ENCODE measurements at regions not wholly inside any gene's neighbourhood (a gene's known extent, or its start where the extent isn't known, plus 50 kb on each side); places are given as distances from the start of the nearest gene placed in this dataset.

DNA sequence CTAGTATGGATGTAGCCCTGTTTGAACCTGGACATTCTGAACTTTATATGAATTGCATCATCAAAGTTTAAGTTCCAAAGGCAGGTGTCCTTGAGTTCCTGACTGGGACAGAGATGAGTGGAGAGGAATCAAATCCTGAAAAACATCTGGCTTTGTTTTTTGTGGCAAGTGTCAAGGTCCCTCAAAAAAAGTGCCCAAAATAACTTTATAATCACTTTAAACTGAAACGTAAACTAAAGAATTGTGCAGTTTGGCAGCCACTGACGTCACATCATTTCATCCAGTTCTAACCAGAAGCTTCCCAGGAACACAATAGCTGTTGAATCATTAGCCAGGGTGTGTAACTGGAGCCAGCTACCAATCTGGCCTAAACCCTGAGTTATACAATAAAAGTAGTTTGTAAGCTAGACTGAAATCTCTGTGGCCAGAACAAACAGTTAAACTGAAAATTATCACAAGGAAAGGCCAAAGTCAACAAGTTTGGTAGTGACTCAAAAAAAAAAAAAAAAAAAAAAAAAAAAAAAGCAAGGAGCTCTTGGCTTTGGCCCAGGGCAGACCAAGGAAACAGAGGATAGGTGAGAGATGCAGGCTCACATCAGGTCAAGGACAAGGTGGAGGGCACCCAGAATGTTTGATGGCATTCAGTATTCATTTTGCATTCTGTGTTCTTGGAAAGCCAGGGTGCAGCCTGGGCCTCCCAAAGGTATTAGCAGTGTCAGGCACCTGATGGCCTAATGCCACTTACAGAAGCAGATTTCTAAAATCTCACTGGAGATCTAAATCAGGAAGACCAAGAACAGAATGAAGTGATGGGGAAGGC, 74.3 kb downstream of the TNFSF18 start:
- TF ChIP-seq, protein P1, sequence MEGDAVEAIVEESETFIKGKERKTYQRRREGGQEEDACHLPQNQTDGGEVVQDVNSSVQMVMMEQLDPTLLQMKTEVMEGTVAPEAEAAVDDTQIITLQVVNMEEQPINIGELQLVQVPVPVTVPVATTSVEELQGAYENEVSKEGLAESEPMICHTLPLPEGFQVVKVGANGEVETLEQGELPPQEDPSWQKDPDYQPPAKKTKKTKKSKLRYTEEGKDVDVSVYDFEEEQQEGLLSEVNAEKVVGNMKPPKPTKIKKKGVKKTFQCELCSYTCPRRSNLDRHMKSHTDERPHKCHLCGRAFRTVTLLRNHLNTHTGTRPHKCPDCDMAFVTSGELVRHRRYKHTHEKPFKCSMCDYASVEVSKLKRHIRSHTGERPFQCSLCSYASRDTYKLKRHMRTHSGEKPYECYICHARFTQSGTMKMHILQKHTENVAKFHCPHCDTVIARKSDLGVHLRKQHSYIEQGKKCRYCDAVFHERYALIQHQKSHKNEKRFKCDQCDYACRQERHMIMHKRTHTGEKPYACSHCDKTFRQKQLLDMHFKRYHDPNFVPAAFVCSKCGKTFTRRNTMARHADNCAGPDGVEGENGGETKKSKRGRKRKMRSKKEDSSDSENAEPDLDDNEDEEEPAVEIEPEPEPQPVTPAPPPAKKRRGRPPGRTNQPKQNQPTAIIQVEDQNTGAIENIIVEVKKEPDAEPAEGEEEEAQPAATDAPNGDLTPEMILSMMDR (IDR thresholded peaks at IDR 0.05), result no peak
- no peak for TF ChIP-seq POLR2A (IDR thresholded peaks at IDR 0.05)
